CD14-positive monocyte (primary cell): ENCODE measurements at regions not wholly inside any gene's neighbourhood (a gene's known extent, or its start where the extent isn't known, plus 50 kb on each side); places are given as distances from the start of the nearest gene placed in this dataset.
"Not testable (repeated sequence)": the region's sequence is repeated elsewhere in the genome, so short reads cannot be mapped to it uniquely, and the experiment has no call there.

ENCODE experiments used
- DNase-seq, 3 donors: peaks; one replicate each; pipeline ENCODE4 v3.0.0-alpha.2; 2011 to 2022
- H2AFZ ChIP-seq: 2 replicates; pipeline ENCODE4 v1.6.0; 2012; ENCODE audit warnings: mild to moderate bottlenecking, low read depth, low read length, inconsistent platforms; ENCODE audit not compliant: insufficient read depth, poor library complexity, severe bottlenecking
- H3K27ac ChIP-seq, 2 donors: 1 replicate in 1 of 2; 2 replicates in 1 of 2; pipeline ENCODE4 v1.5.1; 2012 to 2013; ENCODE audit warnings: low read length in 2 of 2, control low read depth in 1 of 2, inconsistent platforms in 1 of 2, low read depth in 1 of 2, mild to moderate bottlenecking in 1 of 2
- H3K27me3 ChIP-seq, 2 donors: one replicate each; pipeline versions ENCODE4 v1.6.0 to v1.6.1; 2011 to 2013; ENCODE audit warnings: low read length in 2 of 2; ENCODE audit not compliant: control insufficient read depth in 2 of 2, insufficient read depth in 2 of 2
- H3K36me3 ChIP-seq, 2 donors: replicated peaks in 1 of 2; 1 replicate in 1 of 2; 2 replicates in 1 of 2; pipeline versions ENCODE4 v1.5.1 to v1.6.1; 2012 to 2013; ENCODE audit warnings: low read length in 2 of 2, control low read depth in 1 of 2, inconsistent platforms in 1 of 2, mild to moderate bottlenecking in 1 of 2; ENCODE audit not compliant: insufficient read depth in 2 of 2, control insufficient read depth in 1 of 2
- H3K4me1 ChIP-seq, 2 donors: 1 replicate in 1 of 2; 2 replicates in 1 of 2; pipeline versions ENCODE4 v1.5.1 to v1.6.1; 2012 to 2013; ENCODE audit warnings: low read length in 2 of 2, control low read depth in 1 of 2, inconsistent platforms in 1 of 2, mild to moderate bottlenecking in 1 of 2, moderate library complexity in 1 of 2; ENCODE audit not compliant: insufficient read depth in 2 of 2, control insufficient read depth in 1 of 2
- H3K4me2 ChIP-seq: replicated peaks from 2 replicates; pipeline ENCODE3; 2012; ENCODE audit warnings: low read length, moderate library complexity, mild to moderate bottlenecking; ENCODE audit not compliant: poor library complexity, severe bottlenecking; ENCODE audit errors: extremely low read depth
- H3K4me3 ChIP-seq, 3 experiments: fragments of 200-600 bp in 1 of 3; sonication (generic) in 1 of 3; replicated peaks in 1 of 3; 1 replicate in 2 of 3; 2 replicates in 1 of 3; pipeline ENCODE4 v1.5.1; 2011 to 2013; ENCODE audit warnings: low read length in 3 of 3, mild to moderate bottlenecking in 3 of 3, control low read depth in 2 of 3, low read depth in 2 of 3, inconsistent platforms in 1 of 3, moderate library complexity in 1 of 3
- H3K79me2 ChIP-seq: 2 replicates; pipeline ENCODE4 v1.6.0; 2012; ENCODE audit warnings: mild to moderate bottlenecking, control low read depth, inconsistent platforms, low read length, moderate library complexity; ENCODE audit not compliant: insufficient read depth
- H3K9ac ChIP-seq: 2 replicates; pipeline ENCODE4 v1.6.0; 2017; ENCODE audit warnings: low read length, mild to moderate bottlenecking; ENCODE audit not compliant: insufficient read depth, poor library complexity, severe bottlenecking
- H3K9me3 ChIP-seq, 2 donors: replicated peaks in 1 of 2; 1 replicate in 1 of 2; 2 replicates in 1 of 2; pipeline versions ENCODE4 v1.5.1 to v1.6.1; 2012 to 2013; ENCODE audit warnings: low read length in 2 of 2, control low read depth in 1 of 2; ENCODE audit not compliant: control insufficient read depth in 1 of 2, insufficient read depth in 1 of 2
- H4K20me1 ChIP-seq: 2 replicates; pipeline ENCODE4 v1.6.0; 2012; ENCODE audit warnings: mild to moderate bottlenecking, low read length, control low read depth, moderate library complexity; ENCODE audit not compliant: insufficient read depth
- H3K27ac Mint-ChIP-seq, 7 donors: one replicate each; pipeline ENCODE4 v1.8.0; 2020; ENCODE audit warnings: mild to moderate bottlenecking in 7 of 7, mixed read lengths in 7 of 7, moderate library complexity in 6 of 7, inconsistent platforms in 2 of 7
- H3K27me3 Mint-ChIP-seq, 3 donors: one replicate each; pipeline ENCODE4 v1.8.0; 2021 to 2022; ENCODE audit warnings: low read depth in 3 of 3, mild to moderate bottlenecking in 3 of 3, mixed read lengths in 3 of 3, moderate library complexity in 3 of 3, inconsistent platforms in 1 of 3
- H3K36me3 Mint-ChIP-seq, 2 donors: one replicate each; pipeline ENCODE4 v1.8.0; 2020; ENCODE audit warnings: mixed read lengths in 2 of 2, inconsistent platforms in 1 of 2, mild to moderate bottlenecking in 1 of 2
- H3K4me1 Mint-ChIP-seq: one replicate; pipeline ENCODE4 v1.8.0; 2020; ENCODE audit warnings: mild to moderate bottlenecking, mixed read lengths
- H3K4me3 Mint-ChIP-seq, 2 donors: one replicate each; pipeline ENCODE4 v1.8.0; 2020; ENCODE audit warnings: mild to moderate bottlenecking in 2 of 2, mixed read lengths in 2 of 2, moderate library complexity in 1 of 2
- H3K9me3 Mint-ChIP-seq, 7 donors: one replicate each; pipeline ENCODE4 v1.8.0; 2020 to 2022; ENCODE audit warnings: mixed read lengths in 7 of 7, mild to moderate bottlenecking in 6 of 7, moderate library complexity in 6 of 7, inconsistent platforms in 2 of 7
- WGBS: methylation state at CpG from one replicate; pipeline ENCODE4 v1.1.5; 2013; ENCODE audit warnings: missing lambda C conversion rate; ENCODE audit not compliant: insufficient coverage; 5-methylcytosine and 5-hydroxymethylcytosine counted together
- intact Hi-C, 2 donors: fragments of 100-400 bp; cut with micrococcal nuclease; formaldehyde crosslinking; loops; one replicate each; pipeline versions ENCODE4 v1.15.0 to v1.15.1; 2023

DNA sequence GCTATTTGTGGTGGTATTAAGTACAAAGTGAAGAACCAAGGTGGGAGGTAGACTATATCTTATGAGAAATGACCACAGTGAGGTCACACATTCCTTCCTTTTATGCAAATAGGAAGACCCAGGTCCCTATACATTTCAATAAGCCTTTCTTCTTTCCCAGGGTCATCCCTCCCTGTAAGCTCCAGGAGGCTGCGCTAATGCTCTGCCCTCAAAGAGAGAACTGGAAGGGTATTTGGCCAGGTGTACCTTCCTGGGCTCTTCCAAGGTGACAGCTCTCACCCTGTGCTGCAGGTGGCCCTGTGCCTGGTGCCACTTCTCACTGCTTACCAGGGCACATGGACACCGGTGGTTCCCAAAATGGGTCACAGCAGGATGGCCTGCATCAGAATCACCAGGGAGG is 103.4 kb downstream of the KBTBD2 start:
- H3K36me3 ChIP-seq, H3K4me3 ChIP-seq, H3K36me3 Mint-ChIP-seq, H3K27ac Mint-ChIP-seq, H3K27ac ChIP-seq, DNase-seq, H3K4me3 Mint-ChIP-seq, H3K27me3 ChIP-seq, H3K4me1 ChIP-seq, H3K27me3 Mint-ChIP-seq, H3K4me2 ChIP-seq, H4K20me1 ChIP-seq, H3K9ac ChIP-seq, H3K79me2 ChIP-seq, H3K9me3 Mint-ChIP-seq, H3K4me1 Mint-ChIP-seq, intact Hi-C loops, H2AFZ ChIP-seq, H3K9me3 ChIP-seq: not testable (repeated sequence)
- 86% methylated on average over 1 of the region's 2 CpGs for WGBS

GRCh38 chr7:32785365-32785944 is 106.1 kb downstream of the KBTBD2 start:
- H3K9me3 ChIP-seq, H4K20me1 ChIP-seq, H3K4me2 ChIP-seq, H3K4me3 ChIP-seq, H3K9ac ChIP-seq, DNase-seq, H3K27me3 Mint-ChIP-seq, H2AFZ ChIP-seq, H3K4me3 Mint-ChIP-seq, intact Hi-C loops, H3K79me2 ChIP-seq, H3K27me3 ChIP-seq, H3K27ac Mint-ChIP-seq, H3K36me3 ChIP-seq, H3K27ac ChIP-seq, H3K4me1 ChIP-seq, H3K36me3 Mint-ChIP-seq, H3K4me1 Mint-ChIP-seq: not testable (repeated sequence)
- WGBS = 89% methylated on average over 4 of the region's 5 CpGs
- peaks cover 0 to 12% (median 0%) of the 10 kb centered on the region in 7 donors for H3K9me3 Mint-ChIP-seq

- H4K20me1 ChIP-seq, H3K9me3 ChIP-seq, H3K79me2 ChIP-seq, H3K27ac Mint-ChIP-seq, H3K4me1 ChIP-seq, intact Hi-C loops, H3K4me1 Mint-ChIP-seq, H3K27me3 Mint-ChIP-seq, H3K36me3 Mint-ChIP-seq, H2AFZ ChIP-seq, H3K4me3 ChIP-seq, H3K27me3 ChIP-seq, DNase-seq, H3K4me3 Mint-ChIP-seq, H3K27ac ChIP-seq, H3K36me3 ChIP-seq, H3K9ac ChIP-seq, H3K4me2 ChIP-seq: not testable (repeated sequence)
- WGBS = no CpG with 5 or more reads among the region's 1 CpG
- peaks cover 0 to 12% (median 0%) of the 10 kb centered on the region in 7 donors for H3K9me3 Mint-ChIP-seq
These were observed 111.7 kb downstream of the KBTBD2 start for GRCh38 chr7:32779895-32780294.
